H1 (cell line): ENCODE measurements at regions not wholly inside any gene's neighbourhood (a gene's known extent, or its start where the extent isn't known, plus 50 kb on each side); places are given as distances from the start of the nearest gene placed in this dataset.

Experiments
- CTCF ChIA-PET: fragments of 300-600 bp; sonication (Branson Sonifier 250); formaldehyde crosslinking; loops from one replicate; lab custom pipeline; 2021; ENCODE audit not compliant: partially characterized antibody; lab: Charles Lee
- POLR2A ChIA-PET: fragments of 300-600 bp; sonication (Branson Sonifier 250); formaldehyde crosslinking; loops from one replicate; lab custom pipeline; 2021; ENCODE audit warnings: inconsistent platforms; ENCODE audit not compliant: partially characterized antibody; lab: Charles Lee
- DNase-seq, 2 experiments: peaks; one replicate each; pipeline versions ENCODE4 v3.0.0 to v3.0.0-alpha.2; 2010 to 2022; ENCODE audit warnings: low spot score in 2 of 2, low read depth in 1 of 2, mixed read lengths in 1 of 2
- FAIRE-seq: peaks from 2 replicates; lab custom pipeline; 2011; peaks lifted over from hg19 to GRCh38; lab: Jason Lieb, UNC
- H2AFZ ChIP-seq: 2 replicates; pipeline ENCODE4 v1.8.1; 2012; ENCODE audit warnings: low read length, inconsistent platforms
- H2AK5ac ChIP-seq: 2 replicates; pipeline ENCODE4 v1.6.1; 2013; ENCODE audit warnings: low read depth, low read length
- H2BK120ac ChIP-seq: replicated peaks from 2 replicates; pipeline ENCODE3; 2013; ENCODE audit warnings: low read depth, low read length, inconsistent platforms
- H2BK12ac ChIP-seq: 2 replicates; pipeline ENCODE4 v1.6.1; 2013; ENCODE audit warnings: low read depth, low read length
- H2BK15ac ChIP-seq: 2 replicates; pipeline ENCODE4 v1.6.1; 2013; ENCODE audit warnings: low read length
- H2BK20ac ChIP-seq: 2 replicates; pipeline ENCODE4 v1.6.1; 2013; ENCODE audit warnings: low read length
- H2BK5ac ChIP-seq: 2 replicates; pipeline ENCODE4 v1.6.1; 2013; ENCODE audit warnings: low read depth, low read length
- H3K14ac ChIP-seq: 2 replicates; pipeline ENCODE4 v1.6.1; 2013; ENCODE audit warnings: inconsistent platforms; ENCODE audit not compliant: insufficient read length
- H3K18ac ChIP-seq: 2 replicates; pipeline ENCODE4 v1.6.1; 2013; ENCODE audit warnings: low read length; ENCODE audit errors: extremely low read depth
- H3K23ac ChIP-seq: 2 replicates; pipeline ENCODE4 v1.6.1; 2013; ENCODE audit warnings: inconsistent platforms; ENCODE audit not compliant: insufficient read length
- H3K23me2 ChIP-seq: 2 replicates; pipeline ENCODE4 v1.6.1; 2013; ENCODE audit warnings: low read depth, low read length
- H3K27ac ChIP-seq: 2 replicates; pipeline ENCODE4 v1.6.1; 2011; ENCODE audit warnings: low read depth, low read length, inconsistent platforms
- H3K27me3 ChIP-seq, 4 experiments: replicated peaks in 1 of 4; 1 replicate in 1 of 4; 2 replicates in 3 of 4; pipeline versions ENCODE4 v1.6.1 to v1.8.1; 2011 to 2013; ENCODE audit warnings: low read length in 3 of 4, mild to moderate bottlenecking in 3 of 4, inconsistent platforms in 2 of 4, mixed read lengths in 2 of 4, moderate library complexity in 1 of 4; ENCODE audit not compliant: control insufficient read depth in 3 of 4, insufficient read depth in 3 of 4; ENCODE audit errors: extremely low read depth in 1 of 4
- H3K36me3 ChIP-seq, 4 experiments: 2 replicates each; pipeline versions ENCODE4 v1.6.1 to v1.8.1; 2011 to 2013; ENCODE audit warnings: mild to moderate bottlenecking in 4 of 4, low read length in 3 of 4, moderate library complexity in 2 of 4, control low read depth in 1 of 4, inconsistent platforms in 1 of 4; ENCODE audit not compliant: insufficient read depth in 4 of 4, control insufficient read depth in 2 of 4
- H3K4ac ChIP-seq: replicated peaks from 2 replicates; pipeline ENCODE3; 2013; ENCODE audit warnings: low read length, low read depth, mixed read lengths, inconsistent platforms; ENCODE audit not compliant: insufficient read length
- H3K4me1 ChIP-seq, 4 experiments: replicated peaks in 1 of 4; 1 replicate in 1 of 4; 2 replicates in 3 of 4; pipeline versions ENCODE4 v1.6.1 to v1.8.1; 2011 to 2013; ENCODE audit warnings: low read length in 3 of 4, inconsistent platforms in 2 of 4, mixed read lengths in 1 of 4; ENCODE audit not compliant: insufficient read depth in 4 of 4, control insufficient read depth in 3 of 4
- H3K4me2 ChIP-seq, 2 experiments: 2 replicates each; pipeline versions ENCODE4 v1.6.1 to v1.8.1; 2011 to 2013; ENCODE audit warnings: low read depth in 2 of 2, low read length in 2 of 2, control low read depth in 1 of 2, inconsistent platforms in 1 of 2, mild to moderate bottlenecking in 1 of 2; ENCODE audit not compliant: insufficient read depth in 1 of 2
- H3K4me3 ChIP-seq, 4 experiments: fragments of 200-600, 300-600 bp in 1 of 4; sonication (generic), shearing (Covaris generic), sonication (Bioruptor Twin) in 1 of 4; 2 replicates each; pipeline versions ENCODE4 v1.5.1 to v1.8.1; 2011 to 2016; ENCODE audit warnings: low read length in 4 of 4, low read depth in 3 of 4, control low read depth in 2 of 4, inconsistent platforms in 2 of 4, mild to moderate bottlenecking in 2 of 4, mixed read lengths in 1 of 4, moderate library complexity in 1 of 4; ENCODE audit not compliant: insufficient read depth in 2 of 4; ENCODE audit errors: extremely low read depth in 1 of 4
- H3K56ac ChIP-seq: replicated peaks from 2 replicates; pipeline ENCODE3; 2013; ENCODE audit warnings: low read depth, mild to moderate bottlenecking, mixed read lengths, low read length, inconsistent platforms; ENCODE audit not compliant: insufficient read length
- H3K79me1 ChIP-seq: 2 replicates; pipeline ENCODE4 v1.6.1; 2013; ENCODE audit warnings: low read depth, low read length, control low read depth
- H3K79me2 ChIP-seq, 2 experiments: 2 replicates each; pipeline versions ENCODE4 v1.6.1 to v1.8.1; 2012 to 2013; ENCODE audit warnings: low read length in 2 of 2, mild to moderate bottlenecking in 2 of 2, inconsistent platforms in 1 of 2; ENCODE audit not compliant: insufficient read depth in 2 of 2, control insufficient read depth in 1 of 2
- H3K9ac ChIP-seq, 4 experiments: replicated peaks in 1 of 4; 1 replicate in 1 of 4; 2 replicates in 3 of 4; pipeline versions ENCODE4 v1.6.1 to v1.8.1; 2011 to 2013; ENCODE audit warnings: low read depth in 3 of 4, low read length in 3 of 4, control low read depth in 2 of 4, mild to moderate bottlenecking in 2 of 4, moderate library complexity in 2 of 4, inconsistent platforms in 1 of 4; ENCODE audit errors: extremely low read depth in 1 of 4
- H3K9me3 ChIP-seq, 2 experiments: 2 replicates each; pipeline versions ENCODE4 v1.6.1 to v1.8.1; 2012 to 2013; ENCODE audit warnings: mild to moderate bottlenecking in 2 of 2, moderate library complexity in 2 of 2, control low read depth in 1 of 2, inconsistent platforms in 1 of 2, low read depth in 1 of 2, low read length in 1 of 2, mixed read lengths in 1 of 2; ENCODE audit not compliant: insufficient read depth in 2 of 2
- H4K20me1 ChIP-seq, 2 experiments: replicated peaks in 1 of 2; 2 replicates each; pipeline versions ENCODE3 to v1.8.1; 2011 to 2013; ENCODE audit warnings: inconsistent platforms in 2 of 2, low read length in 2 of 2, mild to moderate bottlenecking in 1 of 2; ENCODE audit not compliant: insufficient read depth in 2 of 2, control insufficient read depth in 1 of 2
- H4K5ac ChIP-seq: 2 replicates; pipeline ENCODE4 v1.6.1; 2013; ENCODE audit warnings: low read length, low read depth, mixed read lengths, inconsistent platforms; ENCODE audit not compliant: insufficient read length
- H4K8ac ChIP-seq: 2 replicates; pipeline ENCODE4 v1.8.0; 2013; ENCODE audit warnings: mild to moderate bottlenecking, moderate library complexity, low read length, inconsistent platforms; ENCODE audit not compliant: insufficient read depth; ENCODE audit errors: extremely low read depth
- H4K91ac ChIP-seq: replicated peaks from 2 replicates; pipeline ENCODE3; 2013; ENCODE audit warnings: low read length, mixed read lengths, inconsistent platforms; ENCODE audit not compliant: insufficient read length
- BACH1 ChIP-seq: IDR thresholded peaks from 2 replicates; pipeline ENCODE4 v1.6.1; 2012; ENCODE audit warnings: low read length, improper control_type of control experiment
- GABPA ChIP-seq: IDR thresholded peaks from 2 replicates; pipeline ENCODE4 v1.6.1; 2011; ENCODE audit warnings: mild to moderate bottlenecking, low read length, moderate library complexity, borderline replicate concordance; ENCODE audit not compliant: insufficient read depth
- POLR2A ChIP-seq, 2 experiments: IDR thresholded peaks; 1 replicate in 1 of 2; 2 replicates in 1 of 2; pipeline ENCODE4 v1.6.1; 2011; ENCODE audit warnings: low read depth in 2 of 2, low read length in 2 of 2, mild to moderate bottlenecking in 2 of 2; ENCODE audit errors: control extremely low read depth in 1 of 2
- YY1 ChIP-seq: IDR thresholded peaks from 2 replicates; pipeline ENCODE4 v1.6.1; 2011; ENCODE audit warnings: low read depth, mild to moderate bottlenecking, low read length
- WGBS, 2 experiments: shearing (Covaris generic) in 1 of 2; methylation state at CpG; one replicate each; pipeline versions ENCODE4 v1.1.6 to v1.1.7; 2013 to 2015; ENCODE audit warnings: low lambda C conversion rate in 2 of 2, mixed read lengths in 2 of 2, inconsistent platforms in 1 of 2, low coverage in 1 of 2, missing lambda C conversion rate in 1 of 2; ENCODE audit not compliant: insufficient replicate concordance in 2 of 2, insufficient coverage in 1 of 2, insufficient read length in 1 of 2; ENCODE audit errors: extremely low coverage in 1 of 2, missing lambda C conversion rate in 1 of 2; 5-methylcytosine and 5-hydroxymethylcytosine counted together
- TF ChIP-seq, protein P1 (sequence below): IDR thresholded peaks from 2 replicates; pipeline ENCODE4 v1.6.1; 2012; ENCODE audit warnings: inconsistent platforms

DNA sequence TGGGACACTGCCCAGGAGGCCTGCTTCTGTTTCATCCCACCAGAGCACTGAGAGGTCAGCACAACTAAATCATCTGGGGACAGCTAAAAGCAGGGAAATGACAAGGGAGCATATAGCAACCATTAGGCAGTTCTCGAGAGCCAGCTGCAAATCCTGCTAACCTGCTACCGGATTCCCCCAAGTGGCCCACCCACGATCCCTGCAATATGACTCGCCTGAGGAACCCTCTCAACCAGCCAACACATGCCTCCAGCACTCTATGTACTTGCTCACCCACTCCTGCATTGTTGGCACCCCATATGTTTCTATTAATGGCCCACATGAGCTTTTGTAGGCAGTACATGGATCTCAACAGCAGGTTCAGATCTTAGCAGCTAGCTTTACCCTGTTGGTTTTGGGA is 326.0 kb downstream of the GABRG2 start:
- Histone ChIP-seq H3K4me2 (no peak overlapping the region), H2AFZ (no peak overlapping the region), H3K4me3 (no peak overlapping the region), H4K91ac (no peak overlapping the region), H3K18ac (no peak overlapping the region), H4K5ac (no peak overlapping the region), H2BK5ac (no peak overlapping the region), H4K20me1 (no peaks in the 10 kb centered on the region), H2BK120ac (no peak overlapping the region), H2BK20ac (no peak overlapping the region), H3K14ac (no peak overlapping the region), H3K56ac (no peak overlapping the region)
- POLR2A ChIA-PET, result no interaction called here
- FAIRE-seq, result no peak
- TF ChIP-seq BACH1 (no peak), POLR2A (IDR thresholded peaks at IDR 0.05; ENCODE audit: control extremely low read depth in 1 of 2, low read depth in 2 of 2, low read length in 2 of 2) (no peak), GABPA (no peak), YY1 (no peak)
- TF ChIP-seq, protein P1, sequence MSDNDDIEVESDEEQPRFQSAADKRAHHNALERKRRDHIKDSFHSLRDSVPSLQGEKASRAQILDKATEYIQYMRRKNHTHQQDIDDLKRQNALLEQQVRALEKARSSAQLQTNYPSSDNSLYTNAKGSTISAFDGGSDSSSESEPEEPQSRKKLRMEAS, result no peak
- TF ChIP-seq, all 59 proteins: peak for 0
- no peak for DNase-seq
- no peak overlapping the region for H3K27ac ChIP-seq
- CTCF ChIA-PET, result interaction anchor here (1.1 to 1.3 kb wide), 2 partner anchors 9 to 145 kb away, joined by 4 read pairs; no protein-coding TSS in a partner anchor
- 96% methylated on average over 4 of the region's 4 CpGs; no CpG with 5 or more reads in 1 of the 2 experiments for WGBS, 2 experiments
- H3K4ac ChIP-seq, result no peak overlapping the region
- no peaks in the 10 kb centered on the region for H3K27me3 ChIP-seq
- H3K79me1 ChIP-seq, result no peaks in the 10 kb centered on the region
- H3K4me1 ChIP-seq, result no peaks in the 10 kb centered on the region
- H3K23me2 ChIP-seq, result no peaks in the 10 kb centered on the region
- H3K79me2 ChIP-seq, result no peaks in the 10 kb centered on the region
- H2BK15ac ChIP-seq, result no peak overlapping the region
- H3K36me3 ChIP-seq, result no peaks in the 10 kb centered on the region
- no peak overlapping the region for H4K8ac ChIP-seq
- H3K23ac ChIP-seq, result no peak overlapping the region
- no peak overlapping the region for H3K9ac ChIP-seq
- no peak overlapping the region for H2BK12ac ChIP-seq
- H3K9me3 ChIP-seq, result no peaks in the 10 kb centered on the region
- no peak overlapping the region for H2AK5ac ChIP-seq
